Epithelial cell of proximal tubule (primary cell): ENCODE measurements at regions not wholly inside any gene's neighbourhood (a gene's known extent, or its start where the extent isn't known, plus 50 kb on each side); places are given as distances from the start of the nearest gene placed in this dataset.

Experiments used
- DNase-seq: peaks from one replicate; pipeline ENCODE4 v3.0.0-alpha.2; 2011; ENCODE audit warnings: low read depth
- H3K4me3 ChIP-seq: 2 replicates; pipeline ENCODE4 v1.5.1; 2011; ENCODE audit warnings: low read depth, mild to moderate bottlenecking, low read length
- CTCF ChIP-seq: conservative IDR thresholded peaks from 2 replicates; pipeline ENCODE4 v1.5.1; 2012; ENCODE audit warnings: low read depth, mild to moderate bottlenecking, low read length

DNA sequence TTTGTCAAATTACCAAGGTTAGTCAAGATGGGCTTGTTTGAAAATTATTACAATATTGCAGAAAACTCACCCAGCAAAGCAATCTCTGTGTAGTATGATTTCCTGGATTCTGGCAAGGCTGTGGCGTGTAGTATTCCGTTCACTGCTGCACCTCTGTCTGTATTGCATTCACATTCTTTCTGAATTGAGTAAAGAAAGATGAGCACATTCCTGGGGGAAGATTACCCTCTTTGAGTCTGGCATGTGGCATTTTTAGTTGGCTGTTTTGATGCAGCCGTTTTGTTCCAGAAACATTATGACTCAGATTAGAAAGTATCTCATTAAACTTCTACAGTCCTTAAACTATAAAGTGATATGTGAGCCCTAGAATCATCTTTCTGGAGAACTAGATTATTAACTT lies 197.7 kb downstream of the TENT4A start:
- H3K4me3 ChIP-seq: no peak overlapping the region
- DNase-seq: no peak
- TF ChIP-seq CTCF: no peak

- no peak for DNase-seq
- TF ChIP-seq CTCF: no peak
- H3K4me3 ChIP-seq: no peak overlapping the region
Measured at GRCh38 chr5:6914347-6914746, 201.1 kb downstream of the TENT4A start.

GRCh38 chr5:6915574-6915973 lies 202.3 kb downstream of the TENT4A start:
- H3K4me3 ChIP-seq: no peak overlapping the region
- TF ChIP-seq CTCF: no peak
- DNase-seq: no peak

- H3K4me3 ChIP-seq: no peak overlapping the region
- DNase-seq: no peak
- TF ChIP-seq CTCF: no peak
Measured at GRCh38 chr5:6918255-6918654, 205.0 kb downstream of the TENT4A start.

GRCh38 chr5:6920628-6921256 lies 207.5 kb downstream of the TENT4A start:
- H3K4me3 ChIP-seq: no peak overlapping the region
- no peak for DNase-seq
- TF ChIP-seq CTCF: no peak

GRCh38 chr5:6926491-6927038 lies 213.3 kb downstream of the TENT4A start:
- no peak for TF ChIP-seq CTCF
- no peak overlapping the region for H3K4me3 ChIP-seq
- no peak for DNase-seq

DNA sequence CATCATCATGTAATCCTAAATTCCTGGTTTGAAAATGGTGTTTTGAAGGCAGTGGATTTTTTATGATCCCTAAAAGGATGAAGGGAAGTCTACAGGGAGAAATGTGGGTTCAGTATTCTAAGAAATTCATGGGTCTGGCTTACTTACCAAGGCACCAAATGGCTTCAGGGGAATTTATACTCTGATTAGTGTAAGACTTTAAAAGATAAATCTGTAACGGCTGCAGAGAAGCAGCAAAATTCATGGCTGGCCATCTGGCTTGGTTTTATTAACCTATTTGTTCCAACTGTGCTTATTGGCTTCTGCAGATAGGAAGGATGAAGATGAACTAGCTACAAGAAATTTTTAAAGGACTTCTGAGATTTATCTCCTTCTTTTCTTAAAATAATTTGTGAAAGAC lies 222.8 kb downstream of the TENT4A start:
- H3K4me3 ChIP-seq: no peak overlapping the region
- no peak for TF ChIP-seq CTCF
- DNase-seq: no peak
